HG03571 (cell line): ENCODE measurements at regions not wholly inside any gene's neighbourhood (a gene's known extent, or its start where the extent isn't known, plus 50 kb on each side); places are given as distances from the start of the nearest gene placed in this dataset.

Experiments used
- ATAC-seq: cut with Tn5 transposase; IDR thresholded peaks from one replicate; pipeline ENCODE4 v1.9.1; 2021; ENCODE audit not compliant: unreplicated experiment

DNA sequence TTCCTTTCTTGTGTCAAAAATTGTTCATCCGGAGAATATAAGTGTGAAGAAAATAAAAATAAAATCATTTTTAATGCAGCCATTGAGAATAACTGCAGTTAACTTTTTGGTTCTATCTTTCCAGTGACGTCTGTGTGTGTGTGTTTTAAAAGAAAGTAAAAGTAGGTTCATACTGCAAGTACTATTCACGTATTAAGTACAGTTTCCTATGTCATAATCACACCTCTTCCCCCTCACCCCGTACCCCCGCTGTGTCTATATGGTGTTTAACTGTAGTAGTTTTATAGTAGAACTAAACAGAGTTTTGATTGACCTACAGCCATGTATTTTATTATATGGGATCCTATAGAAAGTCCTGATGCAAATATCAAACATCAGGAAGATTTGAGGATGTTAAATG, 78.5 kb upstream of the CLCN4 start:
- ATAC-seq = no peak

DNA sequence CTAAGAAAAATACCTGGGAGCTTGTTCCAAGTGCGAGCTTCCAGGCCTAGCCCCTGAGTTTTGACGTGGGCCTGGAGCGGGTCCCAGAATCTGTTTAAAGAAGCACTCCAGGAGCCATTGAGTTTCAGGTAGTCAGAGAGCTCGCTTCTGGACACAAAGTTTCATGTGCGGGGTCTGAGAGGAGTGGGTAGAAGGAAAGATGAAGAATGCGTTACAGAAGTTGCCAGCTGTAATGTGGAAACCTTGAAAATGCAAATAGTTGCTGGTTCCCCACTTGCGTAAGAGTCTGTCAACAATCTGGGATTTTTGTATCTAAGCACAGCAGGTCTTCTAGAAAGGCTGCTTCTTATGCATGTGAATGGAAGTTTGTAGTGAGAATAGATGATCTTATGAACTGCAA, 77.5 kb upstream of the CLCN4 start:
- no peak for ATAC-seq

DNA sequence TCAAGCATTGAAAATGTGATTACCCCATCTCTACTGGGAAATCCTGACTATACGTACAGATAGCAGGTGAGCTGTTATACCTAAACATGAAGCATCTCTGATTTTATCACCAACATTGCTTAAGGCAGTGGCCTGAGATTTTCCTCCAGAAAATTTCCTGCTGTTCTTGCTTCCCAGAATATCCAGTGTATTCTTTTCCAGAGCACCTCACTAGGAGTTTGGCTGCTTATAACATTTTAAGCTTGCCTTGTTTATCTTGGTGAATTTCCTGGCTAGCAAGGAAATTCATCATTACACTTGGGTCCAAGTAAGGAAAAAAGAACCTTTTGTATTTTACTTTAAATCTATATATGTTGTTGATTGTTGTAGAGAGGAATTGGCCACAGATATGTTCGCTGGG, 73.0 kb upstream of the CLCN4 start:
- ATAC-seq = no peak

DNA sequence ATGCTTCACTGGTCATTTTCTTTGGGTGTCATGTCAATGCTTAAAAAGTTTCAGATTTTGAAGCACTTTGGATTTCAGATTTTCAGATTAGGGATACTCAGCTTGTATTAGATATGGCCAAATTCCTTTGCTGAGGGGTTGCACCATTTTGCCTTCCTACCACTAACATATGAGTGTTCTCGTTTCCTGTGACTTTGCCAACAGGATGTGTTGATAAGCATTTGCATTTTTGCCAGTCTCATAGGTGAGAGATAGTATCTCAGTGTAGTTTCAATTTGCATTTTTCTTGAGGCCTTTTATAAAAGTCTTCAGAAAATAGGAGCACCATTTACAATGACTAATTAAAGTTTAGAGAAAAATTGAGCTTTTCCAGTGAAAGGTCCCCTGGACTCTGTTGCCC, 71.6 kb upstream of the CLCN4 start:
- no peak for ATAC-seq

DNA sequence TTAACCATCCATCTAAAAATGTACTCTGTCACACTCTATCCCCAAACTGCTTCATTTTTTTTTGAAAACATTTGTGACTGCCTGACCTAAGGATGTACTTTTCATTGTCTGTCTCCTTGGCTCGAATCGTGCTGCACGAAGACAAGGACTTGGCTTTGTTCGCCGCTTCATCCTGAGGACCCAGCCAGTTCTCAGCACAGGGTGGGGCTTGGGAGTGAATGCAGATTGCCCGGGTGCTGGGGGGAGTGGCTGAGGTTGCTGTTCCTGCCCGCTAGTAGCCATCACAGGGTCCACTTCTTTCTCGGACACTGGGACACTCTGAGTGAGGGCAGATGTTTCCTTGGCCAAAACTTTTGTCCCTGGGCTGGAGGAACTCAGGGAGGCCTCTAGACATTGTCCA, 70.1 kb upstream of the CLCN4 start:
- ATAC-seq = no peak

DNA sequence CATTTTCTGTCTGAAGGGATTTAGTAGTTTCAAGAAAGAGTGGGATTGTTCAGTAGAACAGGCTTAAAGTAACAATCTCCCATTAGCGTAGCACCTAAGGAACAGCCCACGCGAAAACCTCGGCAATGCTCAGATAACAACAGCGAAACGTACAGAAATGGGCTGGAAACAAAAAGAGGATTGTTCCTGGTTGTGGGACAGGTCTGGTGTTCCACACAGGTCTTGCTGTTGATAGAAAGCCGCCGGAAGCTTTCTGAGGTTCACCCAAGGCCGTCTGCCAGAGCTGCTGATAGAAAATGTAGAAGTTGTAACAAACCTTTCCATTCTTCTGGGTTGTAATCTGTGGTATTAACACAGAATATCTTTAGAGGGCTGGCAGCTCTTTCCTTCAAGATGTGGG, 69.4 kb upstream of the CLCN4 start:
- ATAC-seq = no peak

DNA sequence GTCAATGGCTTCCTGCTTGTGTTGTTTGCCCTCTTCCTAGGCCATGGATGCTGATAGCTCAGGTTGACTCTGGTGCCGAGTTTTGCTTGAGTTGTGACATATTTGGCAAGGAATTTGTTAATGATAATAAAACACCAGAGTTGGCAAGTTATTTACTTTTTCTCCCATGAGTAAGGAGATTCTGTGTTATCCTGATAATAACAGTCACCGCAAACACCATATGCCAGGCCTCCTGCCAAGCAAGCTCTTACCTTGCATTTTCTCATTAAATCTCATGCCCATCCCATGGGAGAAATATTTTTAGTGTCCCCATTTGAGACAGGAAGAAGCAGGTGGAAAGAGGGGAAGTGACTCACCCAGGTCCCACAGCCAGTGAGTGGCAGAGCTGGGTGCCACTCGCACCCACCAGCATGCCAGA, 67.4 kb upstream of the CLCN4 start:
- no peak for ATAC-seq

DNA sequence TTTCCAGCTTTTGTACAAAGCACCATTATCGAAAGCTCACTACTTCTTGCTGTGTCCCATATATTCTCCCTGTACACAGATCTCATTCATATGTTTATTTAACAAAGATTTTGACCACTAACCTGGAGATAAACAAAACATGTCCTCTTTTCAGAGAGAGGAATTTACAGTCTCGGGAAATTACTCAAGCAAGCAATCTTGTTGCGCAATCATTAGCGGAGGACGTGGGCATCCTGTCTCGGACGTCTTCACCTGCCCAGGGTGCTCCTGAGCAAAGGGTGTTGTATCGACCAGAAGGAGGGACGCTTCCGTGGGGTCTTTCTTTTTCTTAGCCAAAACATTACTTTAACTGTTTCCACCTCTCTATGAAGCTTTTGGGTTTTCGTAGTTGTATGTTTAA, 66.5 kb upstream of the CLCN4 start:
- ATAC-seq = no peak

DNA sequence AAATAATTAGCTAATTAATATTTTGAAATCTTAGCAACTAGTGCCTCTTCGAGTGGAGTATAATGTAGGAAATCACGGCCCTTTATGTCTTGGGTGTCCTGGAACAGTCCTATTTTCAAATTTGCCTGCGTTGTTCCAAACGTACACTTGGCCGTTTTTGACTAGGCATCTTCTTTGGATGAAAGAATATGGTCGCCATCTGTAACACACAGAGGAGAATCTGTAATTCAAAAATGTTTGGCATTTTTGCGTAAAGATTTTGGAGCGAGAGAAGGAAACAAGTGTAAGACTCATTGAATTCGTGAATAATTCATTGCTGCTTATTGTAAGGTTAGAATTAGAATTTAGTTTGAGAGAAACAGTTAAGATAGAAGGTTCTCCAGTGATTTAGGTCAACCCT, 61.5 kb upstream of the CLCN4 start:
- ATAC-seq = no peak

DNA sequence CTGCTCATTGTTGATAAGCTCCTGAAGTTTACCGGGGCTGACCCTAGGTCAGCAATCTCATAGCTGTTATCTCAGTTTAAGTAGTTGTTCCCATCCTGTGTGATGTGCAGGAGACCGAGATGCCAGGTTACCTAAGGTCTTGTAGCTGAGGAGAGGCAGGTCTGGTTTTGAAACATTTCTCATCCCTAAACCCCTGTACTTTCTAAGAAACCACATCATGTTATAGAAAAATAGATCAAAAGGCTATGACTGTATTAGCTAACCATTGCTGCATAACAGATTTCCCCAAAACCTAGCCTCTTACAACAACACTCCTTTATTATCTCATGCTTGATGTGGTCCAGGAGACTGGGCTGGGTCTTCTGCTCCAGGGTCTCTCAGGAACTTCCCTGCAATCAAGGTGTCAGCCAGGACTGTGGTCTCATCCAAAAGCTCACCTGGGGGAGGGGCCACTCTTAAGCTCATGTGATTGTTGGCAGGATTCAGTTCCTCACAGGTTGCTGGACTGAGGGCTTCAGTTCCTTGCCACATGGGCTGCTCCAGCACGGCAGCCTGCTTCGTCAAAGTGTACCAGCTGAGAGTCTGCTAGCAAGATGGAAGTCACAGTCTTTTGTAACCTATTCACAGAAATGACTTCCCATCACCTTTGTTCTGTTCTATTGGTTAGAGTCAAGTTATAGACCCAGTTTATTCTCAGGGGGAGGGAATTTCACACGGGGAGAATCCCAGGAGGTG, 60.9 kb upstream of the CLCN4 start:
- no peak for ATAC-seq

DNA sequence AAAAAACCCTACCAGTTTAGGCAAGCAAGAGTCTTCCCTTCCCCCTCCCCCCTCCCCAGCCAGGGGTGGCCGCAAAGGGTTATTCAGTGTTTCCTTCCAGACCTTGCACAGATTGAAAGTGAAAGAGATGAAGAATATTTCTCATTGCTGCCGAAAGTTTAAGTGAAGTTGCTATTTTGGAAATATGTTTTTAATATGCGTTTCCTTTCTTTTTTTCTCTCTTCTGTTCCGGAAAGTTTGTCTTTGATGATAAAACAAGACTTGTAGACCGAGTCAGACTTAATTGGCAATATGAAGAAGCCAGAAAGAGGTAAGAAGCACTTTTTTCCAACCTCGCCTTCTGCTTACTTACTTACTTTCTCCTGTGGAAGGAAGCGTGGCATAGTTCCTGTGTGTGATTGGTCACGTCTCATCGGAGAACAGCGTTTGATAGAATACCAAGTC, 58.5 kb upstream of the CLCN4 start:
- ATAC-seq = peak; percentile 85

DNA sequence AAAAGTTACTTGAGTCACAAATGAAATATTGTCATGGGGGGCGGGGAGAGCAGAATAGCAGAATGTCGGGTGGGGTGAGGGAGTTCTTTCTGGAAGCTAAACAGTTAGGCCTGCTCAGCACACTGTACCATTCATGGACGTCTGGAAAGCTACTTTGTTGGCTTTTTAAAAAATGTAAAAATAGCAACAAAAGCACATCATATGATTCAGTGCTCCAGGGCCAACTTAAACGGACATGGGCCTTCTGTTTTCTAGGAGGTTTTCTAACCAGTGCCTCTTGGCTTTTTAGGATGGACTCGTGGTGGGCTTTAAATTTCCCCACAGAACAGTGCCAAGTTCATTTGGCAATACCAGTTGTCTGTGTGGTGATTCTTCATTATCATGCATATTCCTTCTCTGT, 57.4 kb upstream of the CLCN4 start:
- no peak for ATAC-seq

DNA sequence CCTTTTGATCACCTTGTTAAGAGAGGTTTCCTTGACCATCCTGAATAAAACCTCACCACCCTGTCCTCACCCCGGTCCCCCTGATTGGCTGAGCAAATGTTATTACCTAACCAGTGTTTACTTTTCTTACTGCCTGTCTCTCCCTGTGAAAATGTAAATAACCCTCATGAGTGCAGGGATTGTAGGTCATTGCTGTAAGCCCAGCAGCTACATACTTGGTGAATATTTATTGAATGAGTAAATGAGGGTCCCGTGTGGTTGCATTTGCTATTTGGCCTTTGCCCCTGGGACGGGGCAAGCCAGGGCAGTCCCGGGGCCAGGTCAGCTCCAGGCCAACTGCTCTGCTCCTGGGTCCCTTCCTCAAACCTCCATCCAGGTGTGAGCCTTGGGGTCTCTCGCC, 55.5 kb upstream of the CLCN4 start:
- ATAC-seq = no peak

DNA sequence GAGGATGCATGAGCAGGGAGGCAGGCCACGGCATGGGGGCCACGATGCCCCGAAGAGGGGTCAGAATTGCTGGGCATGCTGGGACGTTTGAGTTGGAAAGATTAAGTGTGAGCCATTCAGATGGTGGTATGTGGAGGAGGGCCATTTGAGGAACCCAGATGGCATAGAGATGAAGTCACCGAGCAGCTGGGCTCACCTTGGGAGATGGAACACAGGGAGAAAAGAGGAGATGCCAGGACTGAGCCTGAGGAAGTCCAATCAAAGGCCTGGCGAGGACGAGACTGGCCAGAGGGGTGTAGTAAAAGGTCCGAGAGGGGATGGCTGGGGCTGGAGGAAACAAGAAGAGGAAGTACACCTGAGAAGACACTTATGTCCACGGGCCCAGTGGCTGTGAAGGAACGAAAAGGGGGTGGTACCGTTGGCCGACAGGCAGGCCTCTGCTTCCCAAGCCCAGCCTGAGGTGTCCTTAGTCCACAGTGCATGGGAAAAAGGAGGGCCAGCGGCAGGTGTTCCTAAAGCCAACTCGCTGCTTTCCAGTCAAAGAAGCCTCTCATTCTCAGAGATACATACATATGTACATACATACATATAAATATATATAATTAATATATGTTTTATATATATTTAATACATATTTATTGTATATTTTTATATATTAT, 54.6 kb upstream of the CLCN4 start:
- ATAC-seq = no peak

DNA sequence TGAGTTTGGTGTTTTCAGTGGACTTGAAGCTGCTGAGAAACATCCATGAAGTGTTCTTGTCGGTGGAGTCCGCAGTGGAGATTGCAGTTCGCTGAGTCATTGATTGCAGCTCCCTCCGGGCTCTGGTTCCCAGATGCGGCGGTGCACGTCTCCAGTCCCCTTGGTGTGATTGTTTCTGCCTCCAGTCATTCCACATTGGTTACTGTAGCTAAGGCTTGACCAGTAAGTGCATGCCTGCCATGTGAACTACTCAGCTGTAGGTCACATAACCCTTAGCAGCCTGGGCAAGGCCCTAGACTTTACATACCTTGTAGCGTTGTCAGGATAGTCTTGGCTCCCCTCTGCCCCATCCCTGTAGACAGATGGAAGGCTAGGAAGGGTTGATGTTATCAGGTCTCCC, 53.8 kb upstream of the CLCN4 start:
- ATAC-seq = no peak

DNA sequence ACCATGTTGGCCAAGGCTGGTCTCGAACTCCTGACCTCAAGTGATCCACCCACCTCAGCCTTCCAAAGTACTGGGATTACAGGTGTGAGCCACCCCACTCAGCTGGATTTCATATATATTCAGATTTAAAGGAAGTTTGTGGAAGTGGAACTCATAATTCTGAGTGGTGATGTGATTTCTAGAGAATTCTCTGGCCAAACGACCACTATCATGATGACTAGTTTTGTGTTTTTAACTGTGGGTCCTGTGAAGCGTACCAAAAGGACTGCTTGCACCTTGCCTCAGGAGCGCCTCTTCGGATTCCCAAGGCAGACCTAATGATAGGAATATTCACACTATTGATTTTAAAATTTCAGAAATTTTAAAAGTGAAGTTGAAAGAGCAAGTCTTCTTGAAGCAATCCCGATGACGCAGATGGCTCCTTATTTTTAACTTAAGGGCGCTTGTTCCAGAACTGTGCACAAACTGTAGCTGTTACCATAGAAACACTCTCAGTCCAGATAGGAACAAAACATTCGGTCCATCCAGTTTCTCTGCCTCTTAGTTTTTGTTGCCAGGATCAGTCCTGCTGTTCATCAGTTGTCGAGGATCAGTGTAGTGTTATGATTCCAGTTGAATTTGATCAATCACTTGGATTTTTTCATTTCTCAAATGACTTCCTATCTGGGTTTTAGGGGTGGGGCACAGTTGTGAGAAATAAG, 51.7 kb upstream of the CLCN4 start:
- no peak for ATAC-seq

DNA sequence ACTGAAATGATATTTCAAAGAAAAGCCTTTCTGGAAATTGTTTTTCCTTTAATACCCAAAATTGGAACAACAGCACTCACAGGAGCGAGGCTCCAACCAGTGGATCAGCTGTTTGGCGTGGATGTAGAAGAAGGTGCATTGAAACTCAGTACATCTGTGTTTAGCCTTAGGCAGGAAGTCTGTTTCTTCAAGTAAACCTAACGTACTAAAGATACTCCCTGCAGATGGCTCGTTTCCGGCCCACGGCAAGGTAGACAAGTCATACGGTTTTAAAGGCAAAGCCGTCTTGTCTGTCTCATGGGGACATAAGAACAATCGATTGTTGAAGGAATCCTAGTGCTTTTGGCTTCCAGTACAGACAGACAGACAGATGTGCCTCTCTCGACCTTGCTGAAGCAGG, 50.0 kb upstream of the CLCN4 start:
- peak; percentile 68 for ATAC-seq
